ENCODE measurements at regions not wholly inside any gene's neighbourhood (a gene's known extent, or its start where the extent isn't known, plus 50 kb on each side); places are given as distances from the start of the nearest gene placed in this dataset.
"Not testable (repeated sequence)": the region's sequence is repeated elsewhere in the genome, so short reads cannot be mapped to it uniquely, and the experiment has no call there.

- Histone ChIP-seq H3K4me1 (peaks cover 0 to 23% (median 13%) of the 10 kb centered on the region in 12 donors), H3K27ac (peak overlapping the region in 4 of 12 donors; percentile 8 to 52 (median 24)), H3K9me3 (no peaks in the 10 kb centered on the region), H3K4me3 (no peak overlapping the region), H3K36me3 (no peaks in the 10 kb centered on the region), H3K27me3 (no peaks in the 10 kb centered on the region)
- TF ChIP-seq POLR2A (IDR thresholded peaks at IDR 0.05), result no peak
- TF ChIP-seq, protein P1, sequence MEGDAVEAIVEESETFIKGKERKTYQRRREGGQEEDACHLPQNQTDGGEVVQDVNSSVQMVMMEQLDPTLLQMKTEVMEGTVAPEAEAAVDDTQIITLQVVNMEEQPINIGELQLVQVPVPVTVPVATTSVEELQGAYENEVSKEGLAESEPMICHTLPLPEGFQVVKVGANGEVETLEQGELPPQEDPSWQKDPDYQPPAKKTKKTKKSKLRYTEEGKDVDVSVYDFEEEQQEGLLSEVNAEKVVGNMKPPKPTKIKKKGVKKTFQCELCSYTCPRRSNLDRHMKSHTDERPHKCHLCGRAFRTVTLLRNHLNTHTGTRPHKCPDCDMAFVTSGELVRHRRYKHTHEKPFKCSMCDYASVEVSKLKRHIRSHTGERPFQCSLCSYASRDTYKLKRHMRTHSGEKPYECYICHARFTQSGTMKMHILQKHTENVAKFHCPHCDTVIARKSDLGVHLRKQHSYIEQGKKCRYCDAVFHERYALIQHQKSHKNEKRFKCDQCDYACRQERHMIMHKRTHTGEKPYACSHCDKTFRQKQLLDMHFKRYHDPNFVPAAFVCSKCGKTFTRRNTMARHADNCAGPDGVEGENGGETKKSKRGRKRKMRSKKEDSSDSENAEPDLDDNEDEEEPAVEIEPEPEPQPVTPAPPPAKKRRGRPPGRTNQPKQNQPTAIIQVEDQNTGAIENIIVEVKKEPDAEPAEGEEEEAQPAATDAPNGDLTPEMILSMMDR (IDR thresholded peaks at IDR 0.05), result peak in 7 of 12 donors; percentile 20 to 50 (median 38)
- intact Hi-C loops (cut with DNase I), result loop anchor here in 2 of 10 donors (5.0 to 10.0 kb wide), 2 partner anchors 78 to 180 kb away; partner anchors contain the start of gene FZD8 (in 1 of the 2)
- 30 to 45% (median 40%) methylated on average over 9 of the region's 9 CpGs for WGBS, 4 donors
- DNase-seq (peak; percentile 72 to 89 (median 88)), ATAC-seq (peak; percentile 95 to 99 (median 98))
Measured at GRCh38 chr10:35822316-35822715, 180.2 kb upstream of the FZD8 start.

- DNase-seq, result no peak
Measured at GRCh38 chr10:35821339-35821911, 179.3 kb upstream of the FZD8 start.

GRCh38 chr10:35819736-35820135, 177.6 kb upstream of the FZD8 start:
- Histone ChIP-seq H3K27me3 (no peaks in the 10 kb centered on the region), H3K27ac (no peak overlapping the region), H3K4me3 (no peak overlapping the region), H3K4me1 (peaks cover 0 to 23% (median 13%) of the 10 kb centered on the region in 12 donors), H3K9me3 (no peaks in the 10 kb centered on the region), H3K36me3 (no peaks in the 10 kb centered on the region)
- ATAC-seq (no peak), DNase-seq (no peak)
- 82 to 93% (median 91%) methylated on average over 5 of the region's 5 CpGs for WGBS, 4 donors
- intact Hi-C loops (cut with DNase I), result loop anchor here in 2 of 10 donors (5.0 to 10.0 kb wide), 2 partner anchors 75 to 177 kb away; partner anchors contain the start of gene FZD8 (in 1 of the 2)
- TF ChIP-seq, protein P1 (IDR thresholded peaks at IDR 0.05), result no peak

More at GRCh38 chr10:35821339-35821911, 179.3 kb upstream of the FZD8 start:
- 68 to 77% (median 74%) methylated on average over 4 of the region's 4 CpGs for WGBS, 4 donors
- Histone ChIP-seq H3K4me3 (no peak overlapping the region), H3K27ac (peak overlapping the region in 3 of 12 donors; percentile 8 to 40 (median 28)), H3K36me3 (no peaks in the 10 kb centered on the region), H3K9me3 (no peaks in the 10 kb centered on the region), H3K4me1 (peaks cover 0 to 23% (median 13%) of the 10 kb centered on the region in 12 donors), H3K27me3 (no peaks in the 10 kb centered on the region)
- peak in 1 of 4 donors; percentile 30 for ATAC-seq
- intact Hi-C loops (cut with DNase I), result loop anchor here in 2 of 10 donors (5.0 to 10.0 kb wide), 2 partner anchors 77 to 179 kb away; partner anchors contain the start of gene FZD8 (in 1 of the 2)
- TF ChIP-seq, protein P1 (IDR thresholded peaks at IDR 0.05), result no peak
- no peak for TF ChIP-seq POLR2A (IDR thresholded peaks at IDR 0.05)

GRCh38 chr10:35819011-35819410, 176.9 kb upstream of the FZD8 start:
- no peaks in the 10 kb centered on the region for H3K27me3 ChIP-seq
- no peak for ATAC-seq
- no peak for DNase-seq
- WGBS, 4 donors, result 94 to 97% (median 95%) methylated on average over 3 of the region's 3 CpGs
- no peaks in the 10 kb centered on the region for H3K9me3 ChIP-seq
- no peak overlapping the region for H3K27ac ChIP-seq
- no peak overlapping the region for H3K4me3 ChIP-seq
- no peaks in the 10 kb centered on the region for H3K36me3 ChIP-seq
- intact Hi-C loops (cut with DNase I), result no loop called here
- no peak for TF ChIP-seq POLR2A (IDR thresholded peaks at IDR 0.05)
- TF ChIP-seq, protein P1 (IDR thresholded peaks at IDR 0.05), result no peak
- H3K4me1 ChIP-seq, result peaks cover 0 to 18% (median 13%) of the 10 kb centered on the region in 12 donors

- H3K36me3 ChIP-seq; intact Hi-C loops (cut with DNase I); H3K27ac ChIP-seq; H3K9me3 ChIP-seq; H3K27me3 ChIP-seq; ATAC-seq; DNase-seq; H3K4me3 ChIP-seq: not testable (repeated sequence)
- 92 to 100% (median 93%) methylated on average over 3 to 5 of the region's 5 CpGs for WGBS, 4 donors
- peaks cover 0 to 13% (median 9%) of the 10 kb centered on the region in 12 donors for H3K4me1 ChIP-seq
Measured at GRCh38 chr10:35817109-35817508, 175.0 kb upstream of the FZD8 start.
